ENCODE measurements at regions not wholly inside any gene's neighbourhood (a gene's known extent, or its start where the extent isn't known, plus 50 kb on each side); places are given as distances from the start of the nearest gene placed in this dataset.
A peak's percentile ranks its signal among the peaks of the same experiment; 100 is the strongest.

DNA sequence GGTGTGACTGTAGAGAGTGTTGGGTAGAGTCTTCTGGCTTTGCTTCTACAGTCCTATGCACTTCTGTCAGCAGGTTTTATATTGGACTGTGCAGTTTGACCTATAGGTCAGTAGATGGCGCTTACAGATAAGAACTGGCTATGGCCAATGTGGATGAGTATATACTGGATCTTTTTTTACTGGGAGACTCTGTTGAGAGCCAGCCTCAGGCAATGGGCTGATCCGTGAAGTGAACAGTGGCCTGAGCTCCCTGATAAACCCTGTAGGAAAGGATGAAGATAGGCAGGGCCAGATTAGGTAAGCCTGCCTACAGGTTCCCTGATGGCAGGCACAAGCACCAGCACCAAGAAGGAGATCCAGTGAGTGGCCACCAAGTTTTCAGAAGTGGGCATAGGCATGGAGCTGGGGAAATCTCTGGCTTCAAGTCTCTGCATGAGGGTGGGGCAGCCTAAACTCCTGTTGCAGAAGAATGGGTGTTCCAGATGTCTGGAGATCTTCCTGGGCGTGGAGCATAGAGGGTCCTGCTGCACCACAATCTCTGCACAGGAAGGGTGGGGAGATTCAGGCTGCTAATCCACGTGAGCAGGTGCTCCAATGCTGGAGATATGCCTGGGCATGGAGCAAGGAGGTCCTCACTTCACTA lies 326.0 kb upstream of the SGO1 start:
- Histone ChIP-seq H3K27ac (ENCODE audit: low read depth, low read length, poor library complexity, severe bottlenecking) (no peak overlapping the region), H3K4me1 (ENCODE audit: insufficient read depth, low read length, poor library complexity, severe bottlenecking) (no peaks in the 10 kb centered on the region), H3K9me3 (ENCODE audit: low read depth, low read length, poor library complexity, severe bottlenecking) (no peaks in the 10 kb centered on the region), H3K4me3 (ENCODE audit: low read depth, low read length, poor library complexity, severe bottlenecking) (no peak overlapping the region), H3K36me3 (ENCODE audit: insufficient read depth, low read length, poor library complexity, severe bottlenecking) (no peaks in the 10 kb centered on the region), H3K27me3 (replicated peaks; ENCODE audit: insufficient read depth, low read depth, low read length, poor library complexity) (no peaks in the 10 kb centered on the region)
- POLR2A ChIA-PET (ENCODE audit: low non-redundant PET), result no interaction called here
- TF ChIP-seq EZH2 (IDR thresholded peaks at IDR 0.05; ENCODE audit: borderline replicate concordance, low read depth, low read length, poor library complexity, severe bottlenecking), result no peak
- TF ChIP-seq, protein P1, sequence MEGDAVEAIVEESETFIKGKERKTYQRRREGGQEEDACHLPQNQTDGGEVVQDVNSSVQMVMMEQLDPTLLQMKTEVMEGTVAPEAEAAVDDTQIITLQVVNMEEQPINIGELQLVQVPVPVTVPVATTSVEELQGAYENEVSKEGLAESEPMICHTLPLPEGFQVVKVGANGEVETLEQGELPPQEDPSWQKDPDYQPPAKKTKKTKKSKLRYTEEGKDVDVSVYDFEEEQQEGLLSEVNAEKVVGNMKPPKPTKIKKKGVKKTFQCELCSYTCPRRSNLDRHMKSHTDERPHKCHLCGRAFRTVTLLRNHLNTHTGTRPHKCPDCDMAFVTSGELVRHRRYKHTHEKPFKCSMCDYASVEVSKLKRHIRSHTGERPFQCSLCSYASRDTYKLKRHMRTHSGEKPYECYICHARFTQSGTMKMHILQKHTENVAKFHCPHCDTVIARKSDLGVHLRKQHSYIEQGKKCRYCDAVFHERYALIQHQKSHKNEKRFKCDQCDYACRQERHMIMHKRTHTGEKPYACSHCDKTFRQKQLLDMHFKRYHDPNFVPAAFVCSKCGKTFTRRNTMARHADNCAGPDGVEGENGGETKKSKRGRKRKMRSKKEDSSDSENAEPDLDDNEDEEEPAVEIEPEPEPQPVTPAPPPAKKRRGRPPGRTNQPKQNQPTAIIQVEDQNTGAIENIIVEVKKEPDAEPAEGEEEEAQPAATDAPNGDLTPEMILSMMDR (conservative IDR thresholded peaks at IDR 0.05; ENCODE audit: low read depth, low read length), result peak; percentile 66
- CTCF ChIA-PET, result interaction anchor here (0.6 to 0.8 kb wide), 2 partner anchors 705 to 1592 kb away, joined by 3 read pairs; no protein-coding TSS in a partner anchor
- intact Hi-C loops (cut with micrococcal nuclease; ENCODE audit: unreplicated experiment), result loop anchor here (5.0 kb wide), 1 partner anchor 1380 kb away; no protein-coding TSS in a partner anchor
- DNase-seq (ENCODE audit: low spot score), result peak; percentile 50
- no TSS peak for BruUV-seq (replicated peaks)

DNA sequence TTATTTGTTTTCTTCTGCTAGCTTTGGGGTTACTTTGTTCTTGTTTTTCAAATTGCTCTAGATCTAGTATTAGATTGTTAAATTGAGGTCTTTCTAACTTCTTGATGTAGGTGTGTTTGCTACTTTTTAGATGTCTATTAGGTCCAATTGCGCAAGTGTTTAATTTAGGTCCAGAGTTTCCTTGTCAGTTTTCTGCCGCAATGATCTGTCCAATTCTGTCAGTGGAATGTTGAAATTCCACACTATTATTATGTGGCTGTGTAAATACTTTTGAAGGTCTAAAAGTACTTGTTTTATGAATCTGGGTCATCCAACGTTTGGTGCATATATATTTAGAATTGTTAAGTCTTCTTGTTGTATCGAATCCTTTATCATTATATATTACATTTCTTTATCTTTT lies 324.4 kb upstream of the SGO1 start:
- BruUV-seq (replicated peaks), result no TSS peak
- TF ChIP-seq, protein P1 (conservative IDR thresholded peaks at IDR 0.05; ENCODE audit: low read depth, low read length), result no peak

DNA sequence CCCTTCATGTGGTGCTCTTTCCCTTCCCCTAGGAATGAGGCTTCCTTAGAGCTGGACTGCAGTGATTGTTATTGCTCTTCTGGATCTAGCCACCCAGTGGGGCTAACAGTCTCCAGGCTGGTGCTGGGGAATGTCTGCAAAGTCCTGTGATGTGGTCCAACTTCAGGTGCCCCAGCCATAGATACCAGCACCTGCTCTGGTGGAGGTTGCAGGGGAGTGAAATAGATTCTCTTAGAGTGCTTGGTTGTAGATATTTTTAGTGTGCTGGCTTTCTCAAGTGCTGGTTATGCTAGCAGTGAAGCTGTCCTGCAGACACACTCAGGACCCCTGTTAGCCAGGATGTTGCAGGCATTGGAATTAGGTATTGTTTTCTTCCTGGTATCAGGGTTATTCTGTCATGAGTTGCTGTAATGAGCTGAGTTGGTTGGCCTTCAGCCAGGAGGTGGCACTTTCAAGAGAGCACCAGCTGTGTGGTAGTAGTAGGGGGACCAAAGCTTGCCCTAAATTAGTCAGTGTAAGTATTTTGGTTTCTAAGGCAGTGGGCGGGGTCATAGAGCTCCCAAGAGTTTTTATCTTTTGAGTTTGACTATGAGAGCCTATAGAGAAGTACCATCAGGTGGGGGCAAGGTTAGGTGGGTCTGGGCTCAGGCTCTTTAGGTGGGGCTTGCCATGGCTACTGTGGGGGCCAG lies 317.5 kb upstream of the SGO1 start:
- Histone ChIP-seq H3K4me3 (ENCODE audit: low read depth, low read length, poor library complexity, severe bottlenecking) (no peak overlapping the region), H3K27ac (ENCODE audit: low read depth, low read length, poor library complexity, severe bottlenecking) (no peak overlapping the region), H3K27me3 (replicated peaks; ENCODE audit: insufficient read depth, low read depth, low read length, poor library complexity) (no peaks in the 10 kb centered on the region), H3K9me3 (ENCODE audit: low read depth, low read length, poor library complexity, severe bottlenecking) (no peaks in the 10 kb centered on the region), H3K36me3 (ENCODE audit: insufficient read depth, low read length, poor library complexity, severe bottlenecking) (no peaks in the 10 kb centered on the region), H3K4me1 (ENCODE audit: insufficient read depth, low read length, poor library complexity, severe bottlenecking) (no peaks in the 10 kb centered on the region)
- no TSS peak for BruUV-seq (replicated peaks)
- intact Hi-C loops (cut with micrococcal nuclease; ENCODE audit: unreplicated experiment), result no loop called here
- no peak for TF ChIP-seq EZH2 (IDR thresholded peaks at IDR 0.05; ENCODE audit: borderline replicate concordance, low read depth, low read length, poor library complexity, severe bottlenecking)
- TF ChIP-seq, protein P1 (conservative IDR thresholded peaks at IDR 0.05; ENCODE audit: low read depth, low read length), result no peak
- ChIA-PET CTCF (no interaction called here), POLR2A (ENCODE audit: low non-redundant PET) (no interaction called here)
- DNase-seq (ENCODE audit: low spot score), result no peak

More for the DNA sequence above, 324.4 kb upstream of the SGO1 start:
- H3K4me1 ChIP-seq (ENCODE audit: insufficient read depth, low read length, poor library complexity, severe bottlenecking), result no peaks in the 10 kb centered on the region
- no peak overlapping the region for H3K4me3 ChIP-seq (ENCODE audit: low read depth, low read length, poor library complexity, severe bottlenecking)
- DNase-seq (ENCODE audit: low spot score), result no peak
- no peak overlapping the region for H3K27ac ChIP-seq (ENCODE audit: low read depth, low read length, poor library complexity, severe bottlenecking)
- no peaks in the 10 kb centered on the region for H3K9me3 ChIP-seq (ENCODE audit: low read depth, low read length, poor library complexity, severe bottlenecking)
- H3K36me3 ChIP-seq (ENCODE audit: insufficient read depth, low read length, poor library complexity, severe bottlenecking), result no peaks in the 10 kb centered on the region
- POLR2A ChIA-PET (ENCODE audit: low non-redundant PET), result no interaction called here
- no peaks in the 10 kb centered on the region for H3K27me3 ChIP-seq (replicated peaks; ENCODE audit: insufficient read depth, low read depth, low read length, poor library complexity)
- intact Hi-C loops (cut with micrococcal nuclease; ENCODE audit: unreplicated experiment), result loop anchor here (5.0 kb wide), 1 partner anchor 1382 kb away; no protein-coding TSS in a partner anchor
- CTCF ChIA-PET, result no interaction called here

Data from A673 (cell line).